SKM-1 treated with dmso at 0.1 percent for 144 hours (cell line): ENCODE measurements at regions not wholly inside any gene's neighbourhood (a gene's known extent, or its start where the extent isn't known, plus 50 kb on each side); places are given as distances from the start of the nearest gene placed in this dataset.
"Not testable (repeated sequence)": the region's sequence is repeated elsewhere in the genome, so short reads cannot be mapped to it uniquely, and the experiment has no call there.

ENCODE experiments used
- DNase-seq: peaks from one replicate; lab custom pipeline; 2025; ENCODE audit not compliant: unreplicated experiment; lab: John Stamatoyannopoulos, UW

- no peak for DNase-seq
Observed at GRCh38 chr1:61028136-61028535, 54.2 kb upstream of the NFIA start.

DNA sequence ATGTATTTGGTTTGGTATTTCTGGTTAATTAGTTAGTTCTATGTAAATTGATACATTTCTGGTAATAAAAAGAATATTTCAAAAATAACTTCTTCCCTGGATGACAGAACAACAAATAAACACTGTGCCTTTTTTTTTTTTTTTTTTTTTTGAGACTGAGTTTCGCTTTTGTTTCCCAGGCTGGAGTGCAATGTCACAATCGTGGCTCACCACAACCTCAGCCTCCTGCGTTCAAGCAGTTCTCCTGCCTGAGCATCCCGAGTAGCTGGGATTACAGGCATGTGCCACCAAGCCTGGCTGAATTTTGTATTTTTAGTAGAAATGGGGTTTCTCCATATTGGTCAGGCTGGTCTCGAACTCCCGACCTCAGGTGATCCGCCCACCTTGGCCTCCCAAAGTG is 64.3 kb upstream of the NFIA start:
- DNase-seq: not testable (repeated sequence)

DNA sequence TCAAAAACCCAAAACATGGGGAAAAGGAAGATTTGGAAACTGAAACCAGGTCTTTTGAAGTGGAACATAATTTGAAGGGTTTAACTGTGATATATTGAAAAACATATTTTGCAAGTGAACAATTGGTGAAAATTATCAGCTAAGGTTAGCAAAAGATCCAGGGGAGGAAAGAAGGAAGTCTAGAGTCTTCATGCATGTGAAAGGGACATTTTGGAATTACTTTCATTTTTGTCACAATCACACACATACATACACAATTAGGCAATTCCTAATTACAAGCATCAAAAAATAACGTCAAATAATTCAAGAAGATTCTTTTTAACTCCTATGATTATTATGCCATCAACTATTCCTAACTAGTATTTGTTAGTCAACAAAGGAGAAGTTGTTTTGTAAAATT is 64.7 kb upstream of the NFIA start:
- DNase-seq: no peak

GRCh38 chr1:61013946-61014667 is 68.3 kb upstream of the NFIA start:
- DNase-seq: no peak

GRCh38 chr1:61013189-61013945 is 69.0 kb upstream of the NFIA start:
- no peak for DNase-seq

GRCh38 chr1:61012341-61012761 is 70.0 kb upstream of the NFIA start:
- no peak for DNase-seq

DNA sequence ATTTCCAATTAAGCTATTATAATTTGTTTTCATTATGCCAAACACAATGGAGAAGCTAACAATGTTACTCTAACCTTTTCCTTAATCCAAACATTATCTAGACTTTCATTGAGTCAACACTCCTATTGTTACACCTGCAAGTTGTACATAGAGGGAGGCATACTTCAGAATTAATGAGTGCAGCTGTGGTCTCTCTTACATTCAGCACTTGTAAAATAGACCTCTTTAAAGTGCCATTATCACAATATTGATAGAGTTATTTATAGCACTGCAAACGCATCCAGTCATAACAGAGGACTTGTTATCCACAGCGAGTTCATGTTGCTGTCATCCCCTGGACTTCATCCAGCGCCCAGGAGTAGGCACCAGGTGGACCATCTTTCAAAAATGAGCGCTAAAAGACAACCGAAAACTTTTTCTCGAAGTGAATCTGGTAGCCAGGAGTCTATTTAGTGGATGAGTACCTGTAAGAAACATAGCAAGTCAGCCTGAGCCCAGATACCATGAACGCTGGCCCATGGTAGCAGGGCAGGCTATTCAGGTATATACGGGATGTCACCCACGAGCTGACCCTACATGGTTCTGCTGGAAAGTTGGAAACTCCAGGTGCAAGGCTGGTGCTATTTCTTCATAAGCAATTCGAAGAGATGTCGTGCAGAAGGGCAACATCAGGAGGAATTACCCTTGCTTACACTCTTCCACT is 70.6 kb upstream of the NFIA start:
- DNase-seq: no peak

DNA sequence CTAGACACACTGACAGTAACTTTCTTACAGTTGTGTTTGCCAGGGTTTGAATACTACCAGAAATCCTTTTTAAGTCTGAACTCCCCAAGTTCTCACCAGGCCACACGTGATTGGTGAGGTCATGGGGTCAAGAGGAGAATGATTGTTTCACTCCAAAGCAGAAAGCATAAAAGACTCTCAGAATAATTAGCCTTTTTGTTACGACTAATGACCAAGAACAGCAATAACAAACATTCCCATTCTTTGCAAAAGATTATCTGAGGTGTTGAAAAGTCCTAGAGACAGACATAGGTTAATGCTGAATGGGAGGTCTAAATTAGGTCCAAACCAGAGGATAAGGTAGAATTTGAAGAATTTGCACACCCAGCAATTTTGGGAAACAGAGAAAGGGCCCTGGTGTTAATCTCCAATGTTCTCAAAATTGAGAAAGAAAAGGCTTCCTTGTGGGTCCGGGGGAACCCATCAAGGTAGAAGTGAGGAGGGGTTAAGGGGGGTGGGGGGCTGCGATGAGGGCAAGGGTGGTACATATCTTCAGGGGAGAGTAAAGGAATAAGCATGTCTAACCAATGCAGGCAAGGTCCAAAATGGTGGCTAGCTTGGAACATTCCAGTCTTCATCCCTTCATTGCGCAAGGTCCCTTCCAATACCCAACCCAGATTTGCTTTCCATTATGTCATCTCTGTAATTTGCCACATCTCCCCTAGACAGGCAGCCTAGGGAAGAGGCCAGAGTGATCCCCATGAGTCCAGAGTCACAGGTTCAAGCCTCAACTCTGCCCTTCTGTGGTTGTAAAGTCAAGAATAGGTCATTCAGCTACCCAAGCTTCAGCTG is 74.6 kb upstream of the NFIA start:
- DNase-seq: no peak

DNA sequence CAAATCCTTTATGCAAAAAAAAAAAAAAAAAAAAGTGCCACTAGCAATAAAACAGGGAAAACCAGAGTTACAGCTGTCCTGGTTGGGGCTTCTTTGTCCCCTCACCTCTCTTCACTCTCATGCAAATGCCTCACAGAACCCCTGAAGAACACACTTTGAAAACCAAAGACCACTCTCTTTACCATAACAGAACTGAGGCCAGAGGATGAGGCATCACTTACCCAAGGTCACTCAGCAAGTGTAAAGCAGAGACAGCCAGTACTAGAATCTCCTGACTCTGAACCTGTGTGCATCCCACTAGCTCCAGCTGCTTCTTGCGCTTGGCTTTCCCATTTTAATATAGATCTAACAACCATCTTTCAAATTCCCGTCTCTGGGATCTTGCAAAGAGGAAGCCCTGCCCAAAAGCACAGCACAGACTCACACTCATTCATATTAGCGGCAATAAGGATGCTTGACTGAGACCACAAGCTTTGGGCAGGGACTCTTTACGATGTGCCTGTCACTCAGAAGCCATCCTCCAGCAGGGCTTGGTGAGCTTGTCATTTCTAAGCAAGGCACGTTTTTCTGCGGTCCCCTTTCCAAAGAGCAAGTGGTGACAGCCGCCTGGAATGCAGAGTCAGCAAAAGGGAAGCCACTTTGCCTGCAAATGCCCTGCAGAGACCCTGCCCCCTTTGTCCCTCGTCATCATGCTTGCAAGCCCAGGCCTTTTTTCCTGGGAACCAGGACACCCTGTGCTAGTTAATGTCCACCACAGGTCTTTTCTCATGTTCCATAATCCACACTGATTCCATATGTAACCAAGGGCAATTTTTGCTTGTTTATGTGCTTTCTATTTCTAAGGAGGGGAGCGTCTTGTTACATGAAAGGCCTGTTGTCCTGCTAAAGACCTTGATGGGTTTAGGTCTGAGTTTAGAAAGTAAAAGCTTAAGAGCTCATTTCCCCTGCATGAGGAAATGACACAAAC is 76.5 kb upstream of the NFIA start:
- DNase-seq: no peak

DNA sequence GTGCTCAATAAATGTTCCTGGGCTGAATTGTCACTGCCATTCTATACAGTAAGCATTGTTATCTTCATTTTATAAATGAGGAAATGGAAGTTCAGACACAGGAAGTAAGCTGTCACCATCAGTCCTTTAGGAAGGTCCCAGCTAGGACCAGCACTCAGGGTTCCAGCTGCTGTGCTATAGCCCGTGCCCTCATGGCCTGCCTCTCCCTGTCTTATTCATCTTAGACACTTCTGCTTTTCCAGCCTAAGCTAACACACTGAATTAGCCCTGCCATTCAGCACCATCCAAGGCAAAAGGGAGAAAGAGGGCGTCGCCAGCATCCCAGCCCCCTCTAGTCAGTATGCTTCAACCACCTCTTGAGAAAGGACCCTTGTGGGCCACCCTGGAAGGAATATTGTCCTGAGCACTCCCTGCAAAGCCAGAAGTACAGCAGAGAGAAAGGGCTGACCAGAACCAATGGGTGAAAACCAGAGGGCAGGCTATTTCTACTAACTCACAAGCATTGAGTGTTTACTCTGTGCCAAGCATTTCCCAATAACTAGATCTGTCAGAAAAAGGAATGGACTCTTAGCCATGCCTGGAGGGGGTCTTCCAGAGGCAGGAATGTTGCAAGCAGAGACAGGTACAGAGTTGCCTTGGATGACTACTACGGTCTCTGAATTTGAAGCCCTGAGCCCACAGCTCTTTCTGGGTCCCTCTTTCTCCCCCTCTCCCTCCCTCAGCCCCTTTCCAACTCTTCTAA is 77.9 kb upstream of the NFIA start:
- DNase-seq: peak; percentile 13

DNA sequence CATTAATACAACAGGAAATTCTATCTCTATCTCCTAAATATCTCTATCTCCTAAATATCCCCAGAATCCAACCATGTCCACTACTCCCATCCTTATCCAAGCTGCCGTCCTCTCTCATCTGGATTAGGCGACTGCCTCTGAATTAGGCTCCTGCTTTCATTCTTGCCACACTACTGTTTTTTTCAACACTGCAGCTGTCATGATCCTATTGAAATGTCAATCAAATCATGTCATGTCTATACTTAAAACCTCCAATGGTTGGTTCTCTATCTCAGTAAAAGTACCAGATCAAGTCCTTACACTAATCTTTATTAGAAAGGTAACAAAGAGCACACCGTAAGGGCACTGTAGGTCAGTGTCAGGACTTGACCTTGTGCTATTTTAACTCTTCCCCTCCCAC is 82.0 kb upstream of the NFIA start:
- DNase-seq: no peak

GRCh38 chr1:60998786-60999185 is 83.6 kb upstream of the NFIA start:
- DNase-seq: no peak

- DNase-seq: no peak
Observed at GRCh38 chr1:60994828-60995492, 87.4 kb upstream of the NFIA start.

DNA sequence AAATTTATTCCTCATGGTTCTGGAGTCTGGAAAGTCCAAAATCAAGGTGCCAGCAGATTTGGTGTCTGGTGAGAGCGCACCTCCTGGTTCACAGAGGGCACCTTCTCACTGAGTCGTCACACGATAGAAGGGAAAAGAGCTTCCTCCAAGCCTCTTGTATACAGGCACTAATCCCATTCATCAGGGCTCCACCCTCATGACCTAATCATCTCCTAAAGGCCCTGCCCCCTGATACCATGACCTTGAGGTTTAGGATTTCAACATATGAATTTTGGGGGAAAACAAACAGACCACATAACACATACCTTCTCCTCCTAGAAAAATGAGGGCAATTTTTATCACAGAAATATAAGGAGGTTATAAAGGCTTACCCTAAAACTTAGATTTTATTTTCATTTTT is 88.0 kb upstream of the NFIA start:
- DNase-seq: no peak

DNA sequence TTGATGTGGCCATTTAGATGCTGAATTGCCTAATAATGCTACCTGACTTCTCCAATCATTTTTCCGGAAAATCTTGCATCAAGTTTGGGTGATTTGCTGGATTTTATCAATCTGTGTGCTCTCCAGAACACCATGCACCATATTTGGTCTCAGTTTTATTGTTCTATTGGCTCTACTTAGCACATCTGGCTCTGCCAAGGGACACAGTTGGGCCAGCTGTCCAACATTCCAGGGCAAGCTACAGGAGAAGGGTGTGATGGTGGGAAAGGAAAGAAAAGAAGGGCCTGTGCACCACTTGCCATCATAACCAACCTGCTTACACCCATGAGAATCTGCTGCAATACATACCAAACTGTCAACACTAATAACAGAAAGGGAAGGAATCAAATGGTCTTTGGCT is 90.2 kb upstream of the NFIA start:
- DNase-seq: no peak

GRCh38 chr1:60990714-60991090 is 91.7 kb upstream of the NFIA start:
- DNase-seq: no peak

- DNase-seq: no peak
Observed at GRCh38 chr1:60989749-60990713, 92.3 kb upstream of the NFIA start.

DNA sequence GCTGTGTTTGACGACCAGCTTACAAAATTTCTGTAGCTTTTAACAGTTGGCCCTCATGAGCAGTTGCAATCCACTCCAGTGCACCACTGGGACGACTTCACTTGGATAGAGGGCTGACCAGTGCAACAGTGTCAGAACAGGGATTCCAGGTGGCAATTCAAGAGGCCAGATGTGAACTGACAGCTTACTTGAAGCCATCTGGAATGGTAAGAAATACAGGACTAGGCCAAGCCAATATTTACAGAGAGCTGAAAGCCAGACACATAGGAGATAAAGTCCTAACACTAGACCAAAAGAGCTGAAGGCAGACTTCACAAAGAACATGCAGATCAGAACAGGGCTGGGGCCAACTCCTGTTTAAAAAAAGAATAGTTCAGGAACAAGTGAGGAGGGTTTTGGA is 93.5 kb upstream of the NFIA start:
- DNase-seq: no peak
